Breast epithelium (tissue), 4 donors: ENCODE measurements at regions not wholly inside any gene's neighbourhood (a gene's known extent, or its start where the extent isn't known, plus 50 kb on each side); places are given as distances from the start of the nearest gene placed in this dataset.

Source experiments
- DNase-seq, 2 donors: peaks; one replicate each; pipeline ENCODE4 v3.0.0-alpha.2; 2019; ENCODE audit warnings: low spot score in 2 of 2
- H3K27ac ChIP-seq, 2 donors: fragments of 200-600 bp; sonication (generic) in 1 of 2; one replicate each; pipeline ENCODE4 v1.5.1; 2016 to 2019; ENCODE audit warnings: mild to moderate bottlenecking in 1 of 2
- H3K27me3 ChIP-seq, 2 donors: fragments of 200-600 bp; sonication (generic) in 1 of 2; one replicate each; pipeline versions ENCODE4 v1.5.1 to v1.6.0; 2017 to 2019; ENCODE audit warnings: control low read depth in 1 of 2, mild to moderate bottlenecking in 1 of 2
- H3K36me3 ChIP-seq: fragments of 200-600 bp; one replicate; pipeline ENCODE4 v1.5.1; 2019
- H3K4me1 ChIP-seq, 2 donors: fragments of 200-600 bp; sonication (generic); one replicate each; pipeline ENCODE4 v1.5.1; 2016 to 2019; ENCODE audit warnings: control low read depth in 1 of 2
- H3K4me3 ChIP-seq, 3 donors: fragments of 200-600 bp; sonication (generic); 1 replicate in 2 of 3; 2 replicates in 1 of 3; pipeline ENCODE4 v1.5.1; 2016 to 2019; ENCODE audit warnings: mild to moderate bottlenecking in 3 of 3, moderate library complexity in 2 of 3
- H3K9me3 ChIP-seq, 2 donors: fragments of 200-600 bp; sonication (generic) in 1 of 2; one replicate each; pipeline ENCODE4 v1.5.1; 2016 to 2019; ENCODE audit warnings: control low read depth in 1 of 2
- POLR2A ChIP-seq: fragments of 450-650 bp; IDR thresholded peaks from one replicate; pipeline ENCODE4 v1.6.1; 2016; ENCODE audit warnings: antibody characterized with exemption, mild to moderate bottlenecking, moderate library complexity
- POLR2AphosphoS5 ChIP-seq, 3 donors: sonication (generic); formaldehyde crosslinking; IDR thresholded peaks; one replicate each; pipeline ENCODE4 v1.6.1; 2017; ENCODE audit warnings: antibody characterized with exemption in 3 of 3
- intact Hi-C: fragments of 100-400 bp; cut with DNase I; formaldehyde crosslinking; loops from one replicate; pipeline ENCODE4 v1.15.1; 2023; ENCODE audit warnings: low total_unique reads
- TF ChIP-seq, protein P1 (sequence below), 3 donors: fragments of 450-650 bp; IDR thresholded peaks; one replicate each; pipeline ENCODE4 v1.5.1; 2016 to 2017; ENCODE audit warnings: antibody characterized with exemption in 3 of 3, mild to moderate bottlenecking in 3 of 3, moderate library complexity in 3 of 3

DNA sequence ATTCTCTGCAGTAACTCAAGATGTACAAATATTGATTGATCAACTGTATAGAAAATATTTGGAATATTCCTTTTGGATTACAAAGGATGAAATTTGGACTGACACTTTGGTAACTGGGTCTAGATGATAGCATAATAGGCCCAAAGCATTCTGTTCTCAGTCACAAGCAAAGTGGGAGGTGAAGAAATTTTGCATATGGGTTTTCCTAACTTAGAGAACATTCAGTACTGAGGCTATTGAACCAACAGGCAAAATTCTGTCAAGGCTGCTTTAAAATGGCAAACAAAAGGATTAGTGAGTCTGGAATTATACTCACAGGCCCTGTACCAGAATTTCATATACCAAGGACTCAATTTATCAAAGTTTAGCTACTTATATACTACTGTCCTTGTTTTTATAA lies 1020.6 kb downstream of the TLE4 start:
- intact Hi-C loops = no loop called here
- H3K9me3 ChIP-seq = no peaks in the 10 kb centered on the region
- no peaks in the 10 kb centered on the region for H3K36me3 ChIP-seq
- TF ChIP-seq, protein P1, sequence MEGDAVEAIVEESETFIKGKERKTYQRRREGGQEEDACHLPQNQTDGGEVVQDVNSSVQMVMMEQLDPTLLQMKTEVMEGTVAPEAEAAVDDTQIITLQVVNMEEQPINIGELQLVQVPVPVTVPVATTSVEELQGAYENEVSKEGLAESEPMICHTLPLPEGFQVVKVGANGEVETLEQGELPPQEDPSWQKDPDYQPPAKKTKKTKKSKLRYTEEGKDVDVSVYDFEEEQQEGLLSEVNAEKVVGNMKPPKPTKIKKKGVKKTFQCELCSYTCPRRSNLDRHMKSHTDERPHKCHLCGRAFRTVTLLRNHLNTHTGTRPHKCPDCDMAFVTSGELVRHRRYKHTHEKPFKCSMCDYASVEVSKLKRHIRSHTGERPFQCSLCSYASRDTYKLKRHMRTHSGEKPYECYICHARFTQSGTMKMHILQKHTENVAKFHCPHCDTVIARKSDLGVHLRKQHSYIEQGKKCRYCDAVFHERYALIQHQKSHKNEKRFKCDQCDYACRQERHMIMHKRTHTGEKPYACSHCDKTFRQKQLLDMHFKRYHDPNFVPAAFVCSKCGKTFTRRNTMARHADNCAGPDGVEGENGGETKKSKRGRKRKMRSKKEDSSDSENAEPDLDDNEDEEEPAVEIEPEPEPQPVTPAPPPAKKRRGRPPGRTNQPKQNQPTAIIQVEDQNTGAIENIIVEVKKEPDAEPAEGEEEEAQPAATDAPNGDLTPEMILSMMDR (IDR thresholded peaks at IDR 0.05) = no peak
- TF ChIP-seq POLR2A (no peak), POLR2AphosphoS5 (IDR thresholded peaks at IDR 0.05) (no peak)
- H3K4me1 ChIP-seq = no peaks in the 10 kb centered on the region
- no peak overlapping the region for H3K4me3 ChIP-seq
- H3K27me3 ChIP-seq = no peaks in the 10 kb centered on the region
- no peak overlapping the region for H3K27ac ChIP-seq
- DNase-seq = no peak

DNA sequence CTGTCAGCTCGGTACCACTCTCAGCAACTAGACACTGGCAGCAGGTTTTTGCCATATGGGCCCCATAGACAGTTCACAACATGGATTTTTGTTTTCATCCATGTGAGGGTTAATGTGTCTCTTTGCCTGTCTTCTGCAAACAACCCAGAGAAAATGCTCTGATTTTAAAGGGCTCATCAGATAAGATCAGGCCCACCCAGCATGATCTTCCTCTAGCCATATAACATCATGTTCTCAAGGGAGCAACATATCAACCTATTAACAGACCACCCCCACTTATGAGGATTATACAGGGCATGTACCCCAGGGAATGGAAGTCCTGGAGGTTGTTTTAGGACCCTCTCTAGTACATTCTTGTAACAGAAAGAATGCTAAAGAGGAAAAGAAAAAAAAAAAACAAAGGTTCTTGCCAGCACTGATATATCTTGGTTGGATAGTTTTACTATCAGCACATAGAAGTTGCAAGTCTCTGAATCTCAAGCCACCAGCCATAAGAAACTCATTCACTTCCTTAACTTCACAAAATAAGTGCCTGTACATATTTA lies 1015.1 kb downstream of the TLE4 start:
- Histone ChIP-seq H3K27me3 (no peaks in the 10 kb centered on the region), H3K9me3 (no peaks in the 10 kb centered on the region), H3K27ac (no peak overlapping the region), H3K4me3 (no peak overlapping the region), H3K4me1 (no peaks in the 10 kb centered on the region), H3K36me3 (no peaks in the 10 kb centered on the region)
- intact Hi-C loops = no loop called here
- TF ChIP-seq POLR2AphosphoS5 (IDR thresholded peaks at IDR 0.05) = no peak
- no peak for TF ChIP-seq POLR2A
- TF ChIP-seq, protein P1 (IDR thresholded peaks at IDR 0.05) = no peak
- DNase-seq = no peak

DNA sequence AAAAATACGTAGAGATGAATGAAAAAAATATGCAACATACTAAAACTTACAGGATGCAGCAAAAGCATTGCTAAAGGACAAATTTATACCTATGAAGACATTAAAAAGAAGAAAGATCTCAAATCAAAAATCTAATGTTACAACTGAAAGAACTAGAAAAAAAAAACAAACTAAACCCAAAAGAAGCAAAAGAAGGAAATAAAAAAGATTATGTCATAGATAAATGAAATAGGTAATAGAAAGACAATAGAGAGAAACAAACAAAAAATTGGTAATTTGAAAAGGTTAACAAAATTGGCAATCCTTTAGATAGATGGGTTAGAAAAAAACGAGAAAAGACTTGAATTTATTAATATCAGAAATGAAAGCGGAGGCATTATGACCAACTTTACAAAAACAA lies 1000.2 kb downstream of the TLE4 start:
- DNase-seq = no peak
- H3K9me3 ChIP-seq = peaks cover 0 to 16% of the 10 kb centered on the region in 2 donors

DNA sequence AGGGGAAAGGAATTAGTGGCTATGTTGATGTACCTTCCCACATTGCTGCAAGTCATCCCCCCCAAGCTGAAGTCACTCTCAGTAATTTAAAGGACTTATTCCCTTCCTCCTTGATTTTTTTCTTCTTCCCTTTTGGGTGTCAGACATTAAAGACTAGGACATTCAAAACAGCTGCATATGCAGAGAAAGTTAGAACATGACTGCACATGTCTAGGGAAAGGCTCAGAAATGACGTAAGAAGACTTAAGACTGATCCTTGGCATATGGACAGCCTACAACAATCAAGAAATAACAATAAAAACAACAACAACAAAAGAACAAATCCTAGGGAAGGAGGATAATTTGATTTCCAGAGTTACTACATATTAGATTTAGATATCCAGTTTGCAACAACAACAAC lies 997.5 kb downstream of the TLE4 start:
- Histone ChIP-seq H3K27ac (no peak overlapping the region), H3K27me3 (no peaks in the 10 kb centered on the region), H3K4me3 (no peak overlapping the region), H3K4me1 (no peaks in the 10 kb centered on the region), H3K9me3 (peaks cover 0 to 16% of the 10 kb centered on the region in 2 donors), H3K36me3 (no peaks in the 10 kb centered on the region)
- TF ChIP-seq, protein P1 (IDR thresholded peaks at IDR 0.05) = no peak
- TF ChIP-seq POLR2AphosphoS5 (IDR thresholded peaks at IDR 0.05) = no peak
- TF ChIP-seq POLR2A = no peak
- DNase-seq = no peak
- intact Hi-C loops = no loop called here

More for the DNA sequence above, 1000.2 kb downstream of the TLE4 start:
- H3K27ac ChIP-seq = no peak overlapping the region
- intact Hi-C loops = no loop called here
- TF ChIP-seq POLR2AphosphoS5 (IDR thresholded peaks at IDR 0.05) = no peak
- TF ChIP-seq, protein P1 (IDR thresholded peaks at IDR 0.05) = no peak
- no peak for TF ChIP-seq POLR2A
- H3K36me3 ChIP-seq = no peaks in the 10 kb centered on the region
- H3K27me3 ChIP-seq = no peaks in the 10 kb centered on the region
- H3K4me1 ChIP-seq = no peaks in the 10 kb centered on the region
- no peak overlapping the region for H3K4me3 ChIP-seq

DNA sequence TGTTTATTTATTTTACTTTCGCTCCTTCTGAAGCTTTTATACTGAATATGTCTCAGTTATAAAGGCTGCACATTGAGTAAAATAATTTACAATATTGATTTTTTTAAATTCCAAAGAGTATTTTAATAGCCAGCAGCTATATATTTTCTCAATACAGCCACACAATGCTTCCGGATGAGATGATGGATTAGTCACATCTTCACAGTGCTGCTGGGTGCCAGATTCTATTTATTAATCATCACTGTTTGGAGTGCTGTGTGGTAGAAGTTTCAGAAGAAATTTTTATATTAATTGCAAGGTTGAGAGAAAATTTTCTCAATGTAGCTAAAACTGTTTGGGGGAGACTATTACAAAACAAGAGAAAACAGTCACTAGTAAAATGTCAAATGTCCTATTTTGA lies 989.8 kb downstream of the TLE4 start:
- Histone ChIP-seq H3K4me3 (no peak overlapping the region), H3K27me3 (no peaks in the 10 kb centered on the region), H3K27ac (no peak overlapping the region), H3K36me3 (no peaks in the 10 kb centered on the region), H3K4me1 (no peaks in the 10 kb centered on the region), H3K9me3 (no peaks in the 10 kb centered on the region)
- intact Hi-C loops = no loop called here
- TF ChIP-seq, protein P1 (IDR thresholded peaks at IDR 0.05) = no peak
- TF ChIP-seq POLR2A (no peak), POLR2AphosphoS5 (IDR thresholded peaks at IDR 0.05) (no peak)
- DNase-seq = no peak
